OCI-LY1 (cell line): ENCODE measurements at regions not wholly inside any gene's neighbourhood (a gene's known extent, or its start where the extent isn't known, plus 50 kb on each side); places are given as distances from the start of the nearest gene placed in this dataset.

Experiments used
- EZH2 ChIP-seq: fragments of 200-600 bp; sonication (generic), shearing (Covaris generic); IDR thresholded peaks from 2 replicates; pipeline ENCODE4 v1.8.0; 2017; ENCODE audit warnings: borderline replicate concordance, mixed run types, mild to moderate bottlenecking, antibody characterized with exemption, low read length, moderate library complexity, mixed read lengths
- TF ChIP-seq, protein P1 (sequence below): fragments of 200-600 bp; sonication (generic), shearing (Covaris generic); IDR thresholded peaks from 2 replicates; pipeline ENCODE4 v1.5.1; 2017; ENCODE audit warnings: mild to moderate bottlenecking, antibody characterized with exemption, low read length, moderate library complexity, mixed read lengths

DNA sequence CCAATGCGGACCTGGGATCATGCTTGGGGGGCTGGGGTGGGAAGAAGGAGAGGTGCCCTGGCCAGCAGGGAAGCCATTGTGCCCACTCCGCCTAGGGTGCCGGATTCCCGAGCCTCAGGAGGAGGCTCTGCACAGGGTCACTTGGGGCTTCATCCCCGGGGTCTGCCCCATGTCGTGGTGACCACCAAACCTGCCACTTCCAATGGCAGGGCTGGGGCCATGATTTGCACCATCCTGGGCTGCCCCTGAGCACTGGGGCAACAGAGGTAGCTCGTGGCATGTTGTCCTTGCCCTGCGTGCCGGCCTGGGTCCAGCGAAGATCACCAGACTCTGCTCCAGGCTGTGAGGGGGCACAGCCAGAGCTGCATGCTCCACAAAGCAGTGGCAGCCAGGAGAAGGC is 71.4 kb upstream of the DCAF12L2 start:
- TF ChIP-seq, protein P1, sequence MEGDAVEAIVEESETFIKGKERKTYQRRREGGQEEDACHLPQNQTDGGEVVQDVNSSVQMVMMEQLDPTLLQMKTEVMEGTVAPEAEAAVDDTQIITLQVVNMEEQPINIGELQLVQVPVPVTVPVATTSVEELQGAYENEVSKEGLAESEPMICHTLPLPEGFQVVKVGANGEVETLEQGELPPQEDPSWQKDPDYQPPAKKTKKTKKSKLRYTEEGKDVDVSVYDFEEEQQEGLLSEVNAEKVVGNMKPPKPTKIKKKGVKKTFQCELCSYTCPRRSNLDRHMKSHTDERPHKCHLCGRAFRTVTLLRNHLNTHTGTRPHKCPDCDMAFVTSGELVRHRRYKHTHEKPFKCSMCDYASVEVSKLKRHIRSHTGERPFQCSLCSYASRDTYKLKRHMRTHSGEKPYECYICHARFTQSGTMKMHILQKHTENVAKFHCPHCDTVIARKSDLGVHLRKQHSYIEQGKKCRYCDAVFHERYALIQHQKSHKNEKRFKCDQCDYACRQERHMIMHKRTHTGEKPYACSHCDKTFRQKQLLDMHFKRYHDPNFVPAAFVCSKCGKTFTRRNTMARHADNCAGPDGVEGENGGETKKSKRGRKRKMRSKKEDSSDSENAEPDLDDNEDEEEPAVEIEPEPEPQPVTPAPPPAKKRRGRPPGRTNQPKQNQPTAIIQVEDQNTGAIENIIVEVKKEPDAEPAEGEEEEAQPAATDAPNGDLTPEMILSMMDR, result no peak
- TF ChIP-seq EZH2, result no peak
